NCI-H345 (cell line): ENCODE measurements at regions not wholly inside any gene's neighbourhood (a gene's known extent, or its start where the extent isn't known, plus 50 kb on each side); places are given as distances from the start of the nearest gene placed in this dataset.

Source experiments
- DNase-seq: peaks from one replicate; lab custom pipeline; 2025; lab: John Stamatoyannopoulos, UW

DNA sequence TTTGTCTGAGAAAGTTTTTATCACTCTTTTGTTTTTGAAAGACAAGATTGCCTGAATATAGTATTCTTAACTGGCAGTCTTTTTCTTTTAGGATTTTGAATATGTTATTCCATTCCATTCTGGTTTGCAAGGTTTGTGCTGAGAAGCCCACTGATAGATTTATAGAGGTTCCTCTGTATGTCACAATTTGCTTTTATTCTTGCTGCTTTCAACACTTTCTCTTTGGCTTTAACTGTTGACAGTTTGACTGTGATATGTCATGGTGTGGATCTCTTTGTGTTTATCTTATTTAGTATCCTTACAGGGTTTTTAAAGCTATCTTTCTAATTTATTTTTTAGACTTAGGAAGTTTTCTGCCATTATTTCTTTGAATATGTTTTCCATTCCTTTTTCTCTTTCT lies 331.2 kb upstream of the ATP11B start:
- DNase-seq, result no peak

DNA sequence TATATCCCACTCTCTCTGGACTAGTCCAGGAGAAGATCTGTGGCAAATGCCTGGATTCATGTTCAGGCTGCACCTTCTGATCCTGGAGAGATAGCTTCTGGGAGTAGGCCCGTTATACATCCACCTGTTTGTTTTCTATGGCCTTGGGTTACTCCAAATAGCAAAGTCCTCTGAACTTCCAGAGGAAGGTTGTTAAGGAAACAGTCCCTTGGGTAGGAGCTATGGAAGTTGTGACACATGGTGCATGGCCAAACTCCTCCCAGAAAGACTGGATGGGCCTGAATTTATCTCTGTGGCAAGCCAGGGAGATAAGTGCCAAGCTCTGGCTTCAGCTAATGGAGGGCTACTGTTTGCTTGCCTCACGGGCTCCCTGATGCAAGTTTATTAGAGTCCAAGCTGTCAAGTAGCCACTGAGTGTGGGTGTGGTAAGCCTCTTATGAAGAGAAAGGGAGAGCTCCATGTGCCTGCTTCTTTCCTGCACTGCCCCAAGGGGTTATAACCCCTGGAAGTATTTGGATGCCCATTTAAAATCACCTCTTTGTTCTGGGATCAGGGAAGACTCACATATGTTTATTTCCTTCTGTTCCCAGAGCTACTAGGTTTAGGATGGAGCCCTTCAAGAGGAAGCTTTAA lies 328.7 kb upstream of the ATP11B start:
- DNase-seq, result no peak

DNA sequence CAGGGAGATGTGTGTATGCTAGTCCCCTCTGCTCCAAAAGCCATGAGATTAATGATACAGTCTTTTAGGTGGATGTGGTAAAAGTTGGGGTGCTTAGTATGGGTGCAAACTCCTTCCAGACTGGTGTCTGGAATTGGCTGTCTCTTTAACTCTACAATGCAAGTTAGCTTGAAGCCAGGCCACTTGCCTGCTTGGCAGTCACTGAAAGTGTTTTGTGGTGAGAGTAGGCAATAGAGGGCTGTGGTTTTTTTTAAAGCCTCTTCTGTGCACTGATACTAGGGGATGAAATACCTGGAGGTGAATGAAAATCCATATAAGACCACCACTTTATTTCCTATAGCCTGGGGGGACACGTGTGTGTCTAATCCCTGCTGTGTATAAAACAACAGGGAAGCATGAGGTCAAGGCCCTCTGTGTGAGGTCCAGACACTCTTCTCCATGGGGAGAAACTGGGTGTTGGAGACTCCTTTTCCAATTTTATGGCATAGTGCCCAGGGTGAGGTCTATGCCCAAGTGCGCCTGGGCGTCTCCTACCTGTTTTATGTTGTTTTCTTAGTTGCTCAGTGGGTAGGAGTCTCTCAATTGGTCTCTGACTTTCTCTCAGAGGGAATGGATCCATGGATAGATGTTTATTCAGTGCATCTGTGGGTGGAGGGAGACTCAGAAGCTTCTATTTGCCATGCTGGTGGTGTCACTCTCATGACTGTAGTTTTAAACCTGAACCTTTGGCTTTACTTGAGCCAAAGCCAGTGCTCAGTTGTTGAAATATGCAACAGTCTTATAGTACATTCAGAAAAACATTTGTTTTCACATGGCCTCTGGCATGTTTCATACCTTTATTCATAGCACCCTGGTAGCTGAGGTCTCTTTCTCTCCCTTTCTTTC lies 327.8 kb upstream of the ATP11B start:
- DNase-seq, result peak; percentile 18

DNA sequence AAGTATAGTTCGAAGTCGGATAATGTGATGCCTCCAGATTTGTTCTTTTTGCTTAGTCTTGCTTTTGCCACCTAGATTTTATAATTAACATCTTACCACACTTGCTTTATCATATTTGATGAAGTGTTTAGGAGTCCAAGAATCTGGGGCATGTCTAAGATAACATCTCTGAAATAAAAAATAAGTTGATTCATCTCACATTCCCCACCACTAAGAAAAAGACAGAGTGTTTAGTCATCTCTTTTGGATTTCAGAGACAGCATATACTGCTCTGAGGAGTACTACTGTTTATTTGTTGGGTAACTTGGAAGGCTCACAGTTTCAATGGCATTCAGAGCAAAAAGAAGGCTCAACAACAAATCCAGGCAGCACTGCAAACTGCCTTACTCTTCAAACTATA lies 324.2 kb upstream of the ATP11B start:
- no peak for DNase-seq

DNA sequence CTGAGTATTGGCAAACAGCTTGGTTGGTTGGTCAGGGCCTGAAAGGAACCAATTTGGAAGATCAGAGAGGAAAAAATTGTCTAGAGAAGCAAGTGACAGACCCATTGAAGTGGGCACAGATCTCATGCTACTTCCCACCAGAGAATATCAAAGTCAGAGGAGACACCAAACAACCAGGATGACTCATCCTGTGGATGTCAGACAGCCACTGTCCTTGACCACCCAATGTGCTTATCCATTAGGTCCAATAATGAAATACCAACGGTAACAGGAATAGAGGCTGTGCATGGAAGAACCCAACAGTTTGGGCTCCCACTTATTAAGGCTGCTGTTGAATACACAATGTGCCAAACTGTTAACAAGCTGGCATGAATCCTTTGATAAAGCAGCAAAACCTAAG lies 323.1 kb upstream of the ATP11B start:
- DNase-seq, result no peak

DNA sequence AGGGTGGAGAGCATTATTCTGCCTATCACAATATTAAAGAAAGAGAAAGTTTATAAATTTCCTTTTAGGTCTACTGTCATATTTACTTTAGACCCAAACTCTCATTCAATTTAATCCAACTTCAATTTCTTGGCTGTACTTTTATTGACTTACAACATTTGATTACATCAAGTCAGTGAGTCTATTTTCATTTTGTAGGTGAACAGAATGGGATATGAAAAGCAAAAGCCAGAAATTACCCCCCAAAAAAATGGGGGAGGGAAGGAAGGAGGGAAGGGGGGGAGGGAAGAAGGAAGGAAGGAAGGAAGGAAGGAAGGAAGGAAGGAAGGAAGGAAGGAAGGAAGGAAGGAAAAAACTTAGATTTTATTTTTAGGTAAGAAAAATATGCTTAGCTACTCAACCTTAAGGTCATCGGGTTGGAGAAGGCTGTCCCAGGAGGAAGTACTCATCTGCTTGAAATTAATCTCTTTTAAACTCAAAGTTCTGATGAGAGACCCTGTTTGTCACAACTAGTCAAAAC lies 320.1 kb upstream of the ATP11B start:
- DNase-seq, result no peak

DNA sequence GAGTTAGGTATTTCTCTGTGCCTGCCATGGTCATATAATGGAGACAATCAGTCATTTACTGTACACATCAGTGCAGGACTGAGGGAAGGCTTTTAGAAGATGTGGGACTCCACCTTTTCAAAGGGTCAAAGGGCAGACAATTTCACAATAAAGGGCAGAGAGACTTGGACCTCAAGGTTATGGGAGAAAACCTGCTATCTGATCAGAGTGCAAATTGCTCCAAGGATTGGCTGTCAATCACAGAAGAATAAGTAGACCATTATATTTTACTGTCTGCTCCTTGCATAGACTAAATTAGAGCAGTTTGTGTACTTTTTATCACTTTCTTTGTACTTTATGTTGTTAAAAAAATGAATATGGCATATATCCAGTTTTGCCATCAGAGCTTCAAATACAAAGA lies 314.9 kb upstream of the ATP11B start:
- DNase-seq, result no peak

DNA sequence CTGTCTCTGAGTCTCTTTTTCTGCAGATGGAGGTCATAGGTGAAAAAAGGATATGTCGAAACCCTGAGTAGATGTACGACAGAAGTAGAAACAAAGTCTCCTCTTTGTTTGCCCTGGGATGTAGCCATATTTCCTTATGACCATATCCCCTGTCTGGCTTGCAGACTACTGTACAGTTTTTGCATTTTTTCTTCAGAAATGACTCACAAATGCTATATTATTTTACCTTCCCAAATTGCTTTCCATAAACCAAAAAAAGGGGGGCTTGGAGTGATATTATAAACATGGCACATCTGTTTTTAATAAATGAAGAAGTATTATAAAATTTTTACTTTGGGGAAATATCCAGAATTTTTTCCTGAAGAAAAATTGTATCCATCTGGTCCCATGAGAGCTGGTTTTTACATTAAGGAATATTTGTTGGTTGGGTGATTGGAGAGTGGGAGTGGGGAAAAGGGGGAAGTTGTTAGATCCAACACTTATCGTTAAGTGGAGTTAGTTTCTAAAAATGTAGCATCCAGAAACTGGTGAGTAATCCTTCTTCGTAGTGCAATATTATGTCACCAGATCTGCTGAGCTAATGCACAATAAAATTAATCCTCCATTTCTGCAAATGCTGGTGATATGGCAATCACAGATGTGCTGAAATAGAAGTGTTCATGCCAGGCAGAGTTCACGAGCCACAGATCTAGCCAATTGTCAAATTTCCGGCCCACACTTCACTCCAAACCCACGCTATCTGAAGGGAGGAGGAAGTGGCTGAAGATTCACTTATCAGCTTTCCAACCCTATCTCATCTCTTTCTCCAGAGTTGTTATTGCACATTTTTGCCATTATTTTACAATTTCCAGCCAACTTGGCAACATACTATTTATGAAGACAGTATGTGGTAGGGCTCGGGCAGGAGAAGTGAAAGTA lies 313.6 kb upstream of the ATP11B start:
- no peak for DNase-seq

DNA sequence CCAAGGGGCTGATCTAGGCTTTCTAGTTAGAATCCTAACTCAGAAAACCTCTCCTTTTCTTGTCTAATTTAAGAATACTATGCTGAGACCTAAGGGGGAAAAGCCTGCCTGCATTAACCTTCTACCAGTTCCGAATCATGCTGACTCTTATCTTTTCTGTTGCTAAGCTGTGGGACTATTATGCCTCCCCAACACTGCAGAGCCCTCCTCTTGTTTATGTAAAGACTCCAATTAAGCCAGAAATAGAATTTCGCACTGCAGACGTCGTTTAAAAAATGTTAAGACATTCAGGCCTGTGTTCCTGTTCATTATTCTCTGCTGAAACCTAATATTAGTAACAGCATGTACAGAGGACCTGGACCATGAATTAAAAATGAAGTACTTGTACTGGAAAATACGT lies 310.6 kb upstream of the ATP11B start:
- peak; percentile 26 for DNase-seq

DNA sequence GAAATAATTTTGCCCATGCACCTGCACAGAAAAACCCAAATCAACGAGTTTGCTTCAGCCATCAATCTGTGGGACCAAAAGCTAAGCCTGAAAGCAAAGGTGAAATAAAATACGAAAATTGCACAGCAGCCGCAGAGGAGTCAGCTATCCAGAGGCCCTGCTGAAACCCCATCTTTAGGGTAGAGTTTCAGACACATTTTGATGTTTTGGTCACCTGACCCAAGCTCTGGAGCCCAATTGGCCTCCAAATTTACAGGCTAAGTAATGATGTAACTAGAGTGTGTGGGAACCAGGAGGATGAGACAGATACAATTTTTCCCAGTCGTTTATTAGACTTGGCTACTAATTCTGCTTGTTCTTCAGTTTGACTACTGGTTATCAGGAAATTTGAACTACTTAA lies 308.6 kb upstream of the ATP11B start:
- no peak for DNase-seq

DNA sequence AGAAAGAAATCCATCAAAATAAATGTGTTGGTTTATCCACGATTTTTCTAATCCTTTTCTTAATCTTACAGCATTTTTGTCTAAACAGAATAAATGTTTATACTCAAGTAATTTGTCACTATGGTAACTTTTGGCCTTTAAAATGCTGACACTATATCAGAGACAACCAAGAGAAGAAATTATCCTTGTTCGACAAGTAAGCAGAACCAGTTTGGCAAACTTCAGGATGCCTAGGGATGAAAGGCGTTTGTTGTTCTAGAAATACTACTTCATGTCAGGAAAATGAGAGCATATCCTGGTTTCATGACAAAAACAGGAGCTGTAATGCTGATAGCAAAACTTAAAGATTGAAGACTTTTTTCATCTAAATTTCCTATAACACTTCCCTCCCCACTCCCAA lies 308.0 kb upstream of the ATP11B start:
- DNase-seq, result no peak

DNA sequence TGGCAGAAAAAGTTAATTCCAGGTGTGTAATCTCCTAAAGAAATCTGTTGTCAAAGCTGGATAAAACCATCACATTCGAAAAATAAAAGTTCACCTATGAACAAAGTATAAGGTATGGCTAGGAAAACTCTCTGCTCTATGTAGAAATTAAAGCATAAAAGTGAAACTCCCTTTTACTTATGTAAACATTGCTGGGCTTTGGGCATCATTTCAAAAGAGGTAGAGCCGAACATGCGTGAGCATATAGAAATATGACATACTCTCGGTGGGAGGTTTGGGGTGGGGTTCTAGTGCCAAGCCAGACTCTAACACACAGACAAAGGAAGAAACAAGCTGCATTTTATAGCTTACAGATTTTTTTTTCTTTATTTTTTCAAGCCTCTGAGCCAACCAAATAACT lies 306.8 kb upstream of the ATP11B start:
- peak; percentile 28 for DNase-seq

DNA sequence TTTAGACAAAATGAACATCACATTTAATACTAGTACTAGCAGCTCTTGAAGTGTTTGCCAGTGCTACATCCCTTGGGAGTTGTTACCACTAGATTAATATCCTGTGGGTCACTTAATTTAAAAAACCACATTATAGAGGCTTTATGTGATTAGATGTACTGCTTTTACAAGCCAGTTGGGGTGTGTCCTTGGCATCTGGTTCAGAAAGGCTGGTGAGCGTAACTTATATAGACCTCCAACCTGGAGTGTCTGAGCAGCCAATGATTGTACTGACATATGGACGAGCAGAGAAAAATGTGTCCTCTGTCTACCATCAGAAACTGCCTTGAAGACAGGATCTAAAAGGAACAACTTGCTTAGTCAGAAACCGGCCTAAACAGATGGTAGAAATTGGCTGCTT lies 306.2 kb upstream of the ATP11B start:
- no peak for DNase-seq

DNA sequence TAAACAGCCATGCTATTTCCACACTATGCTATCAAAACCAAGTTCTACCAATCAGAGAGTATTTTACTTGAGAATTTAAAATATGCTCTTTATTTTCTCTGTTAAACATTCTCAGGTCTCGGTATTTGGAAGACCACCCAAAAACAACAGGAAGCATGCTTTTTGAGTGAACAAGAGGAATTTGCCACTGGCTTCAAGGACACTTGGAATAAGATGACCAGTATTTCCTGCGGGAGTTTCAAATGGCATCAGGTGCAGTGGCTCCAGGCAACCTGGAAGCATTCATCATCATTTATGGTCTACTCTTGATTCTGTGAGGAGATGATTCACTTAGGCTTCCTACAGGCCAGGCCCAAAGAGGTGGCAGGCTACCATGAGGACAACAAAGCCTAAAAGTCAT lies 305.7 kb upstream of the ATP11B start:
- no peak for DNase-seq

DNA sequence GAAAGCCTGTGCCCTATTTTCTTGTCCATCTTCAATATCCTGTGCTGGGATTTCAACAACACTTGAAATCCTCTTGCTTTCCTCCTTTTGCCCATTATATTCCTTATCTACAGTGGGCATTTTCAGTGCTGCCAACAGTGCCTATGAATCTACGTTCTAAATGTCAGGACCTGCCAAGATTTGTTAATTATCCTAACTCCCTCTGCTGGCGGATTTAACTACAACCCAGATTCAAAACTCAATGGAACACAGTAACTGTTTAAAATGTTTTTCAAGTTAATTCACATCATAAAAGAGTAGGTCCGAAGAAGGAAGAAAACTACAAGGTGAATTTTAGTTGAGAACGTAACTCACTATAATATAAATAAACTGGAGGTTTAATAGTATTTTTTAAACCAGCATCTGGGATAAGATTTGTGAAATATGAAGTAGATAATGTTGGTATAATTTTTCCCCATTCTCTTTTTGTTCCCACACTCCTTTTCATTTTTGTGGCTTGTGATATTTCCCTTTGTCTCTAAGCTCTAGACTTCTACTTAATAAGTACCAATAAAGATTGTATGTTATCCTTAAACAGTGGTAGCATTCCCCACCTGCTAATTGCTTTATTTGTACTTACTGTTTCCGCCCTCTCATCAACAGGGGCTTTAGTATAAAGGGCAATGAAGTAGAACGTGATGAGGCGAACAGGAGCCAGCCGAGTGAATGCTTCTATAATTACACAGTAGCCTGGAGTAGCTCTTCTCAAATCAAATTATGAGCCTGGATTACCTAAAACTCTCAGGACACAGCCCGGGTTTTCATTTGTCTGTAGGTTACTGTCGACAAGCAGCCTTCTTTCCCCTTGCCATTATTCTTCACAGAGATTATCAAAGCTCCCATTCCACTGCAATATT lies 302.5 kb upstream of the ATP11B start:
- DNase-seq, result peak; percentile 92

DNA sequence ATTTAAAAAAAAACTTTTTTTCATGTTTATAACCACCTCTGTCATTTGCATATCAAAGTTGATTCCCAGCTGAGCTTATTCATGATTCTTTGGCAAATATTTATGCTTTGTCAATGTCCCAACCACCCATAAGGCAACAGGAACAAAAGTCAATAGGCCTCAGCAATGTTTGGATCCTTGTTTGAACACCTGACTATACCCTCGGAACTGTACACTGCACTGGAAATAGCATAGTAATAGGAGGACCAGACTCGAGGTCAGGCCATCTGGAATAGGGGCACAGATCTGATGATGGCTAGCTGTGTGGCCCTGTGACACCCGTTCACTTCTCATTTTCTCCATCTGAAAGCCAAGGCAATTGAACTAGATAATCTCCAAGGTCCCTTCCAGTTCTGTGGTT lies 301.7 kb upstream of the ATP11B start:
- peak; percentile 78 for DNase-seq

DNA sequence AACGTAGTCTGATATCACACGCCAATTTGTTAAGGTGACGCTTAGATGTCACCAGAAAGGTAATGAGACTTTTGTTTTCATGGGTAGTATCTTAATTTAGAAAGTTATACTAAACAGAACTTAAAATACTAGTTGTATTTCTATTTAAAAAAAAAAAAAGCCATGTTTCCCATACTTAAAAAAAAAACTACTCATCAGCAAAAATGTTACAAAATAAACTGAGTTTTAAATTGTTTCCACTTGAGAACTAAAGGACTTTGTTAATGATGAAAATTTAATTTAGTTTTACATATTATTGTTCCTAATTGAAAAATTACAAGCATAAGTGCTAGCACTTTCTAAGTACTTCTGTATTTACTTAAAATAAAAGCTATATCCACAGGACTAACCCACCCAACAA lies 300.8 kb upstream of the ATP11B start:
- no peak for DNase-seq

DNA sequence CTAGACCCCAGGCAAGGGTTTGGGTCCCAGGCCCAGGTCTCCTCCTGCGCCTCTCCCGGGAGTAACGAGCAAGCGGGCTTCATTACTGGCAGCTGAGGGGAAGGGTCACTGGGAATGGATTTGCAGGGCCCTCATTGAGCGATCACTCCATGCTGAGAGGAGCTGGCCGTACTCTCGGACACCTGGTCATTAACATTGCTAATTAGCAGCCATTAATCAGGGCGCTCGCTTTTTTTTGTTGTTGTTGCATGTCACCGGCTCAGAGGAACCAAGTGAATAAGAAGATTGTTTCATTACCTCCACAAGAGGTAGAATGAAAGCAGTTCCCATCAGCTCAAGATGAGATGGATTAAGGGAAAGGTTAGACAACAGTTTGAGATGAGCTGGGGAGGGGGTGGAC lies 293.0 kb upstream of the ATP11B start:
- no peak for DNase-seq

DNA sequence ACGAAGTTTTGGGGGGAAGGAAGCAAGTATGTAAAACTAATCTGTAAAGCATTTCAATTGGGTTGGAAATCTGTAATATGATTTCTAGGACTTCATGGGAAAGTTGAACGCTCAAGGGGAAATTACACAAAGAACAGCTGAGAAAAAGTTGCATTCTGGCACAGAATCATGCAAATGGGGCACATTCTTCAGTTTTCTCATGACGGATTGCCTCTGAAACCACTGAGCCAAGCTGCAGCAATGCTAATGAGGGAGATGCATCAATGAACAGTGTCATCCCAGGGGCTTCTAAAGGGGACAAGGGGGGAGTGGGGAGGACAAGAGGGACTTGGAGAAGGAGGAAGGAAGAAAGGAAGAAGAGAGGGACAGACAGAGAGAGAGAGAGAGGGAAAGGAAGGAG lies 291.4 kb upstream of the ATP11B start:
- no peak for DNase-seq

DNA sequence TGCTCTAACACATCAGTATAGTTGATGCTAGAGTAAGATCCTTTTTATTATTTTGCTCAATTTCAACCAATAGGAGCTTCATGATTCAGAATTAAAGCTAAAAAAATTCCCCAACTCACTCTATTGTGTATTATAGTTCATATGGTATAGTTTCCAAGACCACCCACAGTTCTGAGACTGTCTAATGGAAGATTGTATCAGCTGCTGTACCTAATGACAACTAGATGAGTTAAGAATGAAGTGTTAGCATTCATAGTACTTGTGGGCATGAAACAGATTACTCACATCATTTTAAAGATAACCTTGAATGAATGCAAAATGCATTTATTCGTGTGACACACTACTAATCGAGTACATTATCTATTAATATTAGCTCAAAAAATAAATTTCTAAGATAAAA lies 289.9 kb upstream of the ATP11B start:
- no peak for DNase-seq

DNA sequence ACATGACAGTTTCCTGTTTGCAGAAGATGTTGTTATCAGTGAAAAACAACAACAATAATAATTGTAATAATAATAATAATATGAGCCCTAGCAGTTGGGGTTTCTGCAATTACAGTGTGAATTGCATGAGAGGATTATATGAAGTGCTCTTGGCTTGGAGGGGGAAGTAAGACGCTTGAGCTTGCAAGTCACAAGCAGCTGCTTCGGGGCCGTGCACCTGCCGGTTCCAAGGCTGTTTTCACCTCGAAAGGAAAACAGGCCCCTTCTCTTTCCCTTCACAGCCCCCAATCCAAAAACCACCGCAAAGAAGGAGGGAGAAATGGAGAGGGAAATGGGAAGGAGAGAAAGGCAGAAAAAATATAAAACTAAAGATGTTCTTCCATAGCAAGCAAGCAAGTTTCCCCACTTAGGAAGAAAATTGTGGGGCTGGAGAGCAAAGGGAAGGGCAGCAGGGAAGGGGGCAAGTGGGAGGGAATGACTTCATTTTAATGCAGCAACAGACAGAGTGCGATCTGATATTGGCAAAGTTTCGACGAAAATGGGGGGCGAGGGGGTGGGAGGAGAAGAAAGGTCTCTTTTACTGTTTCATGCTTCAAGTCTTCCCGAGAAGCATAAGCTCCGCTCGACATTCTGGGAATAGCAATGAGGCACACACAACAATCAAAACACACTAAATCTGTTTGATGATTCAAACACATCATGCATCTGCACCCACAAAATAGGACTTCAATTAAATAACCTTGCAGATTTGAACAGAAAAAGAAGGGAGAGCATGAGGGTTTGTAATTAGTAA lies 284.2 kb upstream of the ATP11B start:
- DNase-seq, result peak; percentile 22
